Ovary (tissue), 7 donors: ENCODE measurements at regions not wholly inside any gene's neighbourhood (a gene's known extent, or its start where the extent isn't known, plus 50 kb on each side); places are given as distances from the start of the nearest gene placed in this dataset.

Source experiments
- DNase-seq, 5 donors: peaks; one replicate each; pipeline ENCODE4 v3.0.0-alpha.2; 2019 to 2020
- H3K27ac ChIP-seq, 2 donors: fragments of 200-600 bp; one replicate each; pipeline versions ENCODE4 v1.5.1 to v1.8.0; 2019 to 2022
- H3K27me3 ChIP-seq: fragments of 200-600 bp; one replicate; pipeline ENCODE4 v1.8.0; 2022
- H3K36me3 ChIP-seq: fragments of 200-600 bp; sonication (generic); one replicate; pipeline ENCODE4 v1.5.1; 2019
- H3K4me1 ChIP-seq: one replicate; pipeline ENCODE4 v1.8.1; 2013; ENCODE audit warnings: mild to moderate bottlenecking, moderate library complexity; ENCODE audit not compliant: insufficient read depth
- H3K4me3 ChIP-seq: fragments of 200-600 bp; sonication (generic); one replicate; pipeline ENCODE4 v1.5.1; 2017
- H3K9me3 ChIP-seq, 2 donors: fragments of 200-600 bp in 1 of 2; sonication (generic) in 1 of 2; one replicate each; pipeline versions ENCODE4 v1.5.1 to v1.8.1; 2013 to 2019; ENCODE audit warnings: mild to moderate bottlenecking in 1 of 2, moderate library complexity in 1 of 2
- CTCF ChIP-seq, 3 donors: fragments of 450-650 bp in 2 of 3; fragments of 200-600 bp in 1 of 3; IDR thresholded peaks; one replicate each; pipeline versions ENCODE4 v1.5.1 to v1.8.0; 2016 to 2022; ENCODE audit warnings: antibody characterized with exemption in 3 of 3, mild to moderate bottlenecking in 1 of 3
- EP300 ChIP-seq: sonication (generic); formaldehyde crosslinking; IDR thresholded peaks from one replicate; pipeline ENCODE4 v1.6.1; 2017; ENCODE audit warnings: antibody characterized with exemption
- POLR2A ChIP-seq: fragments of 450-650 bp; IDR thresholded peaks from one replicate; pipeline ENCODE4 v1.6.1; 2017; ENCODE audit warnings: antibody characterized with exemption, mild to moderate bottlenecking, moderate library complexity
- WGBS, 3 donors: extraction: QIAGEN DNeasy Blood & Tissue Kit in 1 of 3; methylation state at CpG; one replicate each; pipeline versions ENCODE4 v1.1.5 to v1.1.7; 2013 to 2017; 5-methylcytosine and 5-hydroxymethylcytosine counted together
- intact Hi-C, 4 donors: fragments of 100-400 bp; cut with DNase I; formaldehyde crosslinking; loops; one replicate each; pipeline versions ENCODE4 v1.11.0 to v1.15.1; 2022 to 2023
- donor health status: DM: no; HTN: no; CAD: no; lungs with moderate emphysema.
- donor health status: DM: no; HTN: no; CAD: no.
- donor health status: Bipolar disorder and iron deficiency.
- donor health status: DM: no; HTN: no; CAD: no.
- donor health status: DM: yes; HTN: yes; CAD: no.

GRCh38 chr2:16318474-16319195 is 347.0 kb downstream of the CYRIA start:
- DNase-seq = no peak
- TF ChIP-seq POLR2A (no peak), CTCF (IDR thresholded peaks at IDR 0.05) (no peak), EP300 (no peak)
- no peaks in the 10 kb centered on the region for H3K36me3 ChIP-seq
- H3K4me1 ChIP-seq = peaks cover 2% of the 10 kb centered on the region
- H3K9me3 ChIP-seq = no peaks in the 10 kb centered on the region
- H3K27me3 ChIP-seq = no peaks in the 10 kb centered on the region
- 69 to 74% (median 73%) methylated on average over 4 of the region's 4 CpGs for WGBS, 3 donors
- no peak overlapping the region for H3K27ac ChIP-seq
- intact Hi-C loops = no loop called here
- H3K4me3 ChIP-seq = no peak overlapping the region

GRCh38 chr2:16318051-16318450 is 347.6 kb downstream of the CYRIA start:
- H3K36me3 ChIP-seq = no peaks in the 10 kb centered on the region
- H3K4me3 ChIP-seq = no peak overlapping the region
- peaks cover 2% of the 10 kb centered on the region for H3K4me1 ChIP-seq
- WGBS, 3 donors = 84 to 93% (median 90%) methylated on average over 4 of the region's 4 CpGs
- H3K9me3 ChIP-seq = no peaks in the 10 kb centered on the region
- H3K27ac ChIP-seq = no peak overlapping the region
- H3K27me3 ChIP-seq = no peaks in the 10 kb centered on the region
- TF ChIP-seq CTCF (IDR thresholded peaks at IDR 0.05) (no peak), POLR2A (no peak), EP300 (no peak)
- intact Hi-C loops = no loop called here
- DNase-seq = no peak

GRCh38 chr2:16317211-16317830 is 348.3 kb downstream of the CYRIA start:
- no peak for DNase-seq
- Histone ChIP-seq H3K27ac (no peak overlapping the region), H3K4me3 (no peak overlapping the region), H3K36me3 (no peaks in the 10 kb centered on the region), H3K4me1 (peaks cover 2% of the 10 kb centered on the region), H3K27me3 (no peaks in the 10 kb centered on the region), H3K9me3 (no peaks in the 10 kb centered on the region)
- 81 to 83% (median 83%) methylated on average over 6 of the region's 6 CpGs for WGBS, 3 donors
- no peak for TF ChIP-seq CTCF (IDR thresholded peaks at IDR 0.05)
- TF ChIP-seq POLR2A = no peak
- TF ChIP-seq EP300 = no peak
- intact Hi-C loops = no loop called here

GRCh38 chr2:16316456-16317210 is 349.0 kb downstream of the CYRIA start:
- DNase-seq = no peak
- intact Hi-C loops = no loop called here
- no peaks in the 10 kb centered on the region for H3K27me3 ChIP-seq
- peaks cover 2% of the 10 kb centered on the region for H3K4me1 ChIP-seq
- WGBS, 3 donors = 85 to 91% (median 86%) methylated on average over 16 of the region's 16 CpGs
- no peak overlapping the region for H3K4me3 ChIP-seq
- H3K9me3 ChIP-seq = no peaks in the 10 kb centered on the region
- no peak overlapping the region for H3K27ac ChIP-seq
- no peaks in the 10 kb centered on the region for H3K36me3 ChIP-seq
- no peak for TF ChIP-seq EP300

GRCh38 chr2:16315908-16316307 is 349.7 kb downstream of the CYRIA start:
- Histone ChIP-seq H3K9me3 (no peaks in the 10 kb centered on the region), H3K4me1 (peaks cover 2% of the 10 kb centered on the region), H3K4me3 (no peak overlapping the region), H3K36me3 (no peaks in the 10 kb centered on the region), H3K27me3 (no peaks in the 10 kb centered on the region), H3K27ac (no peak overlapping the region)
- no peak for TF ChIP-seq CTCF (IDR thresholded peaks at IDR 0.05)
- TF ChIP-seq POLR2A = no peak
- TF ChIP-seq EP300 = no peak
- intact Hi-C loops = no loop called here
- DNase-seq = no peak
- WGBS, 3 donors = 87 to 90% (median 87%) methylated on average over 9 of the region's 9 CpGs
